ENCODE measurements at regions not wholly inside any gene's neighbourhood (a gene's known extent, or its start where the extent isn't known, plus 50 kb on each side); places are given as distances from the start of the nearest gene placed in this dataset.

DNA sequence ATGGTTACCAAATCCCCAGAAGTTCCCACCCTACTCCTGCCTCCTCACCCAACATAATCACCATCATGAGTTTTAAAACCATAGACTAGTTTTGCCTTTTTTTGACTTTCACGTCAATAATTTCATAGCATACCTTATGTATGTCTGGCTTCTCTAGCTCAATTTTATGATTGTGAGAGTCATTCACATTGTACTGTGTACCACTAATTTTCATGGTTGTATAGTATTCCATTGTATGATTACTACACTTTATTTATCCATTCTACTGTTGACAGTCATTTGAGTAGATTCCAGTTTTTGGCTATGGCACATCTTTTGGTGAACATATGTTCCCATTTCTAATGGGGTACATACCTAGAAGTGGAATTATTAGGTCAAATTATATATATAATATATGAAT, 195.3 kb upstream of the TCF21 start:
- TF ChIP-seq, protein P1, sequence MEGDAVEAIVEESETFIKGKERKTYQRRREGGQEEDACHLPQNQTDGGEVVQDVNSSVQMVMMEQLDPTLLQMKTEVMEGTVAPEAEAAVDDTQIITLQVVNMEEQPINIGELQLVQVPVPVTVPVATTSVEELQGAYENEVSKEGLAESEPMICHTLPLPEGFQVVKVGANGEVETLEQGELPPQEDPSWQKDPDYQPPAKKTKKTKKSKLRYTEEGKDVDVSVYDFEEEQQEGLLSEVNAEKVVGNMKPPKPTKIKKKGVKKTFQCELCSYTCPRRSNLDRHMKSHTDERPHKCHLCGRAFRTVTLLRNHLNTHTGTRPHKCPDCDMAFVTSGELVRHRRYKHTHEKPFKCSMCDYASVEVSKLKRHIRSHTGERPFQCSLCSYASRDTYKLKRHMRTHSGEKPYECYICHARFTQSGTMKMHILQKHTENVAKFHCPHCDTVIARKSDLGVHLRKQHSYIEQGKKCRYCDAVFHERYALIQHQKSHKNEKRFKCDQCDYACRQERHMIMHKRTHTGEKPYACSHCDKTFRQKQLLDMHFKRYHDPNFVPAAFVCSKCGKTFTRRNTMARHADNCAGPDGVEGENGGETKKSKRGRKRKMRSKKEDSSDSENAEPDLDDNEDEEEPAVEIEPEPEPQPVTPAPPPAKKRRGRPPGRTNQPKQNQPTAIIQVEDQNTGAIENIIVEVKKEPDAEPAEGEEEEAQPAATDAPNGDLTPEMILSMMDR (IDR thresholded peaks at IDR 0.05): no peak
- no peak for TF ChIP-seq POLR2A (IDR thresholded peaks at IDR 0.05)
